ENCODE measurements at regions not wholly inside any gene's neighbourhood (a gene's known extent, or its start where the extent isn't known, plus 50 kb on each side); places are given as distances from the start of the nearest gene placed in this dataset.

- no peak overlapping the region for H2BK15ac ChIP-seq (replicated peaks; ENCODE audit: low read depth)
- no peaks in the 10 kb centered on the region for H3K4me1 ChIP-seq (ENCODE audit: control insufficient read depth, low read depth, low read length)
- H3K79me1 ChIP-seq (ENCODE audit: low read length): no peaks in the 10 kb centered on the region
- H3K4ac ChIP-seq (ENCODE audit: low read depth, low read length): no peak overlapping the region
- no peak overlapping the region for H2BK120ac ChIP-seq (ENCODE audit: low read depth, low read length)
- no peaks in the 10 kb centered on the region for H3K27me3 ChIP-seq (ENCODE audit: insufficient read depth, low read length, poor library complexity)
- no peak overlapping the region for H2AK5ac ChIP-seq (ENCODE audit: low read length)
- no peak overlapping the region for H3K4me3 ChIP-seq (ENCODE audit: low read length)
- no peak overlapping the region for H3K4me2 ChIP-seq (ENCODE audit: low read length)
- no peak overlapping the region for H3K27ac ChIP-seq (ENCODE audit: low read depth, low read length)
- no peak overlapping the region for H3K23ac ChIP-seq (ENCODE audit: low read length)
- no peaks in the 10 kb centered on the region for H3K36me3 ChIP-seq (ENCODE audit: control insufficient read depth, insufficient read depth, low read length)
- no peak overlapping the region for H2BK5ac ChIP-seq (ENCODE audit: low read length)
- no peaks in the 10 kb centered on the region for H3K79me2 ChIP-seq (ENCODE audit: control insufficient read depth, insufficient read depth, low read length)
- no peak overlapping the region for H3K56ac ChIP-seq (ENCODE audit: low read length)
- H3K18ac ChIP-seq (ENCODE audit: low read length): no peak overlapping the region
- no peak overlapping the region for H4K5ac ChIP-seq (ENCODE audit: low read length)
- H3K9ac ChIP-seq (ENCODE audit: low read length): no peak overlapping the region
- no peak overlapping the region for H4K8ac ChIP-seq (ENCODE audit: low read depth, low read length)
- DNase-seq: no peak
These were observed 359.4 kb downstream of the RPS24 start for GRCh38 chr10:78393094-78393493.

GRCh38 chr10:78394047-78394446 lies 360.4 kb downstream of the RPS24 start:
- no peaks in the 10 kb centered on the region for H3K79me1 ChIP-seq (ENCODE audit: low read length)
- no peaks in the 10 kb centered on the region for H3K4me1 ChIP-seq (ENCODE audit: control insufficient read depth, low read depth, low read length)
- no peak overlapping the region for H4K8ac ChIP-seq (ENCODE audit: low read depth, low read length)
- no peak overlapping the region for H3K4me2 ChIP-seq (ENCODE audit: low read length)
- no peak for DNase-seq
- H3K18ac ChIP-seq (ENCODE audit: low read length): no peak overlapping the region
- H3K27ac ChIP-seq (ENCODE audit: low read depth, low read length): no peak overlapping the region
- H2BK5ac ChIP-seq (ENCODE audit: low read length): no peak overlapping the region
- H3K4me3 ChIP-seq (ENCODE audit: low read length): no peak overlapping the region
- no peak overlapping the region for H3K23ac ChIP-seq (ENCODE audit: low read length)
- no peaks in the 10 kb centered on the region for H3K27me3 ChIP-seq (ENCODE audit: insufficient read depth, low read length, poor library complexity)
- no peaks in the 10 kb centered on the region for H3K36me3 ChIP-seq (ENCODE audit: control insufficient read depth, insufficient read depth, low read length)
- no peak overlapping the region for H2BK15ac ChIP-seq (replicated peaks; ENCODE audit: low read depth)
- no peaks in the 10 kb centered on the region for H3K79me2 ChIP-seq (ENCODE audit: control insufficient read depth, insufficient read depth, low read length)
- H2AK5ac ChIP-seq (ENCODE audit: low read length): no peak overlapping the region
- H3K56ac ChIP-seq (ENCODE audit: low read length): no peak overlapping the region
- H2BK120ac ChIP-seq (ENCODE audit: low read depth, low read length): no peak overlapping the region
- no peak overlapping the region for H4K5ac ChIP-seq (ENCODE audit: low read length)
- H3K4ac ChIP-seq (ENCODE audit: low read depth, low read length): no peak overlapping the region
- WGBS (ENCODE audit: extremely low coverage, insufficient coverage, low lambda C conversion rate): no CpG with 5 or more reads among the region's 4 CpGs
- no peak overlapping the region for H3K9ac ChIP-seq (ENCODE audit: low read length)

- no peaks in the 10 kb centered on the region for H3K79me1 ChIP-seq (ENCODE audit: low read length)
- H4K8ac ChIP-seq (ENCODE audit: low read depth, low read length): no peak overlapping the region
- no peak overlapping the region for H2BK5ac ChIP-seq (ENCODE audit: low read length)
- DNase-seq: no peak
- no peak overlapping the region for H2BK15ac ChIP-seq (replicated peaks; ENCODE audit: low read depth)
- H3K9ac ChIP-seq (ENCODE audit: low read length): no peak overlapping the region
- H3K4me2 ChIP-seq (ENCODE audit: low read length): no peak overlapping the region
- no peak overlapping the region for H3K18ac ChIP-seq (ENCODE audit: low read length)
- H3K79me2 ChIP-seq (ENCODE audit: control insufficient read depth, insufficient read depth, low read length): no peaks in the 10 kb centered on the region
- no peak overlapping the region for H3K4ac ChIP-seq (ENCODE audit: low read depth, low read length)
- no peak overlapping the region for H3K56ac ChIP-seq (ENCODE audit: low read length)
- H2BK120ac ChIP-seq (ENCODE audit: low read depth, low read length): no peak overlapping the region
- no peak overlapping the region for H3K27ac ChIP-seq (ENCODE audit: low read depth, low read length)
- no peaks in the 10 kb centered on the region for H3K4me1 ChIP-seq (ENCODE audit: control insufficient read depth, low read depth, low read length)
- H2AK5ac ChIP-seq (ENCODE audit: low read length): no peak overlapping the region
- WGBS (ENCODE audit: extremely low coverage, insufficient coverage, low lambda C conversion rate): no CpG with 5 or more reads among the region's 4 CpGs
- no peak overlapping the region for H3K23ac ChIP-seq (ENCODE audit: low read length)
- H4K5ac ChIP-seq (ENCODE audit: low read length): no peak overlapping the region
- no peak overlapping the region for H3K4me3 ChIP-seq (ENCODE audit: low read length)
- no peaks in the 10 kb centered on the region for H3K27me3 ChIP-seq (ENCODE audit: insufficient read depth, low read length, poor library complexity)
- no peaks in the 10 kb centered on the region for H3K36me3 ChIP-seq (ENCODE audit: control insufficient read depth, insufficient read depth, low read length)
These were observed 361.5 kb downstream of the RPS24 start for GRCh38 chr10:78395162-78395561.

- H3K36me3 ChIP-seq (ENCODE audit: control insufficient read depth, insufficient read depth, low read length): no peaks in the 10 kb centered on the region
These were observed 363.1 kb downstream of the RPS24 start for GRCh38 chr10:78396754-78397153.

GRCh38 chr10:78397786-78398185 lies 364.1 kb downstream of the RPS24 start:
- H4K5ac ChIP-seq (ENCODE audit: low read length): no peak overlapping the region
- H3K4ac ChIP-seq (ENCODE audit: low read depth, low read length): no peak overlapping the region
- H3K79me2 ChIP-seq (ENCODE audit: control insufficient read depth, insufficient read depth, low read length): no peaks in the 10 kb centered on the region
- H2BK15ac ChIP-seq (replicated peaks; ENCODE audit: low read depth): no peak overlapping the region
- no peaks in the 10 kb centered on the region for H3K27me3 ChIP-seq (ENCODE audit: insufficient read depth, low read length, poor library complexity)
- no peak overlapping the region for H2AK5ac ChIP-seq (ENCODE audit: low read length)
- no peak overlapping the region for H3K27ac ChIP-seq (ENCODE audit: low read depth, low read length)
- WGBS (ENCODE audit: extremely low coverage, insufficient coverage, low lambda C conversion rate): no CpG with 5 or more reads among the region's 2 CpGs
- no peaks in the 10 kb centered on the region for H3K36me3 ChIP-seq (ENCODE audit: control insufficient read depth, insufficient read depth, low read length)
- no peak for DNase-seq
- no peak overlapping the region for H3K9ac ChIP-seq (ENCODE audit: low read length)
- H3K23ac ChIP-seq (ENCODE audit: low read length): no peak overlapping the region
- H3K56ac ChIP-seq (ENCODE audit: low read length): no peak overlapping the region
- no peak overlapping the region for H4K8ac ChIP-seq (ENCODE audit: low read depth, low read length)
- no peak overlapping the region for H2BK5ac ChIP-seq (ENCODE audit: low read length)
- H3K79me1 ChIP-seq (ENCODE audit: low read length): no peaks in the 10 kb centered on the region
- peaks cover 4% of the 10 kb centered on the region for H3K4me1 ChIP-seq (ENCODE audit: control insufficient read depth, low read depth, low read length)
- no peak overlapping the region for H3K4me2 ChIP-seq (ENCODE audit: low read length)
- H3K4me3 ChIP-seq (ENCODE audit: low read length): no peak overlapping the region
- H3K18ac ChIP-seq (ENCODE audit: low read length): no peak overlapping the region
- no peak overlapping the region for H2BK120ac ChIP-seq (ENCODE audit: low read depth, low read length)

More at GRCh38 chr10:78396754-78397153, 363.1 kb downstream of the RPS24 start:
- H2BK5ac ChIP-seq (ENCODE audit: low read length): no peak overlapping the region
- no peak overlapping the region for H3K18ac ChIP-seq (ENCODE audit: low read length)
- H3K79me2 ChIP-seq (ENCODE audit: control insufficient read depth, insufficient read depth, low read length): no peaks in the 10 kb centered on the region
- H3K27me3 ChIP-seq (ENCODE audit: insufficient read depth, low read length, poor library complexity): no peaks in the 10 kb centered on the region
- H3K4me2 ChIP-seq (ENCODE audit: low read length): no peak overlapping the region
- no CpG with 5 or more reads among the region's 4 CpGs for WGBS (ENCODE audit: extremely low coverage, insufficient coverage, low lambda C conversion rate)
- H3K4me1 ChIP-seq (ENCODE audit: control insufficient read depth, low read depth, low read length): peaks cover 3% of the 10 kb centered on the region
- H4K8ac ChIP-seq (ENCODE audit: low read depth, low read length): no peak overlapping the region
- H3K9ac ChIP-seq (ENCODE audit: low read length): no peak overlapping the region
- H3K56ac ChIP-seq (ENCODE audit: low read length): no peak overlapping the region
- no peak for DNase-seq
- H3K23ac ChIP-seq (ENCODE audit: low read length): no peak overlapping the region
- no peak overlapping the region for H2BK15ac ChIP-seq (replicated peaks; ENCODE audit: low read depth)
- H2BK120ac ChIP-seq (ENCODE audit: low read depth, low read length): no peak overlapping the region
- H3K27ac ChIP-seq (ENCODE audit: low read depth, low read length): no peak overlapping the region
- no peak overlapping the region for H4K5ac ChIP-seq (ENCODE audit: low read length)
- H3K4ac ChIP-seq (ENCODE audit: low read depth, low read length): no peak overlapping the region
- no peaks in the 10 kb centered on the region for H3K79me1 ChIP-seq (ENCODE audit: low read length)
- no peak overlapping the region for H3K4me3 ChIP-seq (ENCODE audit: low read length)
- H2AK5ac ChIP-seq (ENCODE audit: low read length): no peak overlapping the region

DNA sequence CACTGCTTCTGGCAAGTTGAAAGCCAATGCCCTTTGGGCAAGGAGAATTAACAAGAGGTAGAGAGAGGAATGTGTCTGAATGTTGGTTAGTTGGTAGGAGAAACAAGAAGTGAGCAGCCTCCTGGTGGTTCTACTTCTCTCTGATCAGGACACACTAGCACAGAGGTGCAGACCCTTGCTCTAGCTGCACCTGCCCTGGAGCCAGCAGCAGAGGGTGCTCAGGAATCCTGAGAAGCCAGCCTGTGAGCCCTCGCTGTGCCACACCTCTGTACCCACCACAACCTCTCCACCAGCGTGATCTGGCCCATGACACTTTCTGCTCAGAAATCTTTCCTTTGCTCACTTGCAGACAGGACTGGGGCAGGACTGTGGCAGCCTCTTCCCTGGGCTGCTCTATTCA lies 364.7 kb downstream of the RPS24 start:
- Histone ChIP-seq H3K56ac (ENCODE audit: low read length) (no peak overlapping the region), H3K27me3 (ENCODE audit: insufficient read depth, low read length, poor library complexity) (no peaks in the 10 kb centered on the region), H2BK5ac (ENCODE audit: low read length) (no peak overlapping the region), H3K23ac (ENCODE audit: low read length) (no peak overlapping the region), H3K4me3 (ENCODE audit: low read length) (no peak overlapping the region), H3K9ac (ENCODE audit: low read length) (no peak overlapping the region), H3K36me3 (ENCODE audit: control insufficient read depth, insufficient read depth, low read length) (no peaks in the 10 kb centered on the region), H4K8ac (ENCODE audit: low read depth, low read length) (no peak overlapping the region), H3K4me2 (ENCODE audit: low read length) (no peak overlapping the region), H3K4ac (ENCODE audit: low read depth, low read length) (no peak overlapping the region), H2BK120ac (ENCODE audit: low read depth, low read length) (no peak overlapping the region), H3K79me1 (ENCODE audit: low read length) (no peaks in the 10 kb centered on the region), H3K27ac (ENCODE audit: low read depth, low read length) (no peak overlapping the region), H3K18ac (ENCODE audit: low read length) (no peak overlapping the region), H4K5ac (ENCODE audit: low read length) (no peak overlapping the region), H3K4me1 (ENCODE audit: control insufficient read depth, low read depth, low read length) (peaks cover 4% of the 10 kb centered on the region), H3K79me2 (ENCODE audit: control insufficient read depth, insufficient read depth, low read length) (no peaks in the 10 kb centered on the region), H2AK5ac (ENCODE audit: low read length) (no peak overlapping the region), H2BK15ac (replicated peaks; ENCODE audit: low read depth) (no peak overlapping the region)
- peak; percentile 25 for DNase-seq
- no CpG with 5 or more reads among the region's 2 CpGs for WGBS (ENCODE audit: extremely low coverage, insufficient coverage, low lambda C conversion rate)

Measured in mesendoderm (in vitro differentiated cells).